Right cardiac atrium (tissue), 5 donors: ENCODE measurements at regions not wholly inside any gene's neighbourhood (a gene's known extent, or its start where the extent isn't known, plus 50 kb on each side); places are given as distances from the start of the nearest gene placed in this dataset.

Source experiments
- ATAC-seq, 2 donors: fragments of 200-7000 bp; cut with Tn5 transposase; one replicate each; pipeline versions ENCODE4 v1.8.0 to v1.9.1; 2020; ENCODE audit warnings: moderate library complexity in 2 of 2, mild to moderate bottlenecking in 1 of 2
- DNase-seq, 3 donors: peaks; one replicate each; pipeline ENCODE4 v3.0.0-alpha.2; 2020
- H3K27ac ChIP-seq: one replicate; pipeline ENCODE4 v1.5.1; 2013; ENCODE audit warnings: mild to moderate bottlenecking, low read length, control low read depth, moderate library complexity
- H3K27me3 ChIP-seq: one replicate; pipeline ENCODE4 v1.6.1; 2013; ENCODE audit not compliant: control insufficient read depth, insufficient read depth
- H3K4me1 ChIP-seq: one replicate; pipeline ENCODE4 v1.6.1; 2013; ENCODE audit warnings: low read length; ENCODE audit not compliant: control insufficient read depth, insufficient read depth
- H3K4me3 ChIP-seq: one replicate; pipeline ENCODE4 v1.5.1; 2013; ENCODE audit warnings: low read length, control low read depth
- H3K9me3 ChIP-seq: one replicate; pipeline ENCODE4 v1.6.1; 2013; ENCODE audit warnings: low read length; ENCODE audit not compliant: control insufficient read depth
- whole genome bisulfite sequencing: extraction: QIAGEN DNeasy Blood & Tissue Kit; methylation state at CpG from one replicate; pipeline ENCODE4 v1.1.7; 2013; 5-methylcytosine and 5-hydroxymethylcytosine counted together
- intact Hi-C, 4 donors: fragments of 100-400 bp; cut with DNase I; formaldehyde crosslinking; loops; one replicate each; pipeline versions ENCODE4 v1.11.0 to v1.14.0; 2022 to 2023
- donor health status: healthy with polysubstance abuse.
- donor health status: DM: no; HTN: yes; CAD: no.
- donor health status: DM: no; HTN: no; CAD: no.
- donor health status: DM: no; HTN: yes; CAD: no; lungs with severe emphysema.
- donor health status: DM: yes; HTN: yes; CAD: no.

DNA sequence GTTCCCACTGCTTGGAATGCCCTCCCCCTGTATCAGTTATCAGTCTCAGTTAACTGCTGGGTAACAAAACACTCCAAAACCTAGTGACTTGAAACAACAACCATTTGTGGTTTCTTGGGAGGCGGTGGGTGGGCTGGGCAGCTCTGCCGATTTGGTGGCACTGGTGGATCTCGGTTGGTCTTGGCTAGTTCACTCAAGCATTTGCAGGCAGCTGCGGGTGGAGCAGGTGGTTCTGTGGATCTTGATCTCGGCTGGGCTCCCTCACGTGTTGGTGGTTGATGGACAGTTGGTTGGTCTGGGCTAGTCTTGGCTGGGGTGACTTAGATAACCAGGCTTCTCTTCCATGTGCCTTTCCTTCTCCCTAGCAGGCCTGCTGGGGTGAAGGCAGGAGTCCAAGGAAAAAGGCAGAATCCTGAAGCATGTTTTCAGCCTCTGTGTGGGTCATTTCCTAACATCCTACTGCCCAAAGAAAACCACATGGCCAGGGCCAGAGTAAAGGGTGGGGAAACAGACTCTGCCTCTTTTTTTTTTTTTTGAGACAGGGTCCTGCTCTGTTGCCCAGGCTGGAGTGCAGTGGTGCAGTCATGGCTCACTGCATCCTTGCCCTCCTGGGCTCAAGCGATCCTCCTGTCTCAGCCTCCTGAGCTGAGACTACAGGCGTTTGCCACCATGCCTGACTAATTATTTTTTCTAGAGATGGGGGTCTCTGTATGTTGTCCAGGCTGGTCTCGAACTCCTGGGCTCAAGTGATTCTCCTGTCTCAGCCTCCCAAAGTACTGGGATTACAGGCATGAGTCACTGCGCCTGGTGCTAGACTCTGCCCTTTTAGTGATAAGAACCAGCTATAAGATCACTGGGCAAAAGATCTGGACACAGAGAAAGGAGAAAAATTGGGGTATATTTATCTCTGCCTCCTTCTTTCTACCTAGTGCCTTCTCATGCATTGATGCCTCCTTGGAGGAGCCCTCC lies 183.7 kb downstream of the RGS3 start:
- WGBS = 94% methylated on average over 10 of the region's 10 CpGs
- no peak overlapping the region for H3K27ac ChIP-seq

DNA sequence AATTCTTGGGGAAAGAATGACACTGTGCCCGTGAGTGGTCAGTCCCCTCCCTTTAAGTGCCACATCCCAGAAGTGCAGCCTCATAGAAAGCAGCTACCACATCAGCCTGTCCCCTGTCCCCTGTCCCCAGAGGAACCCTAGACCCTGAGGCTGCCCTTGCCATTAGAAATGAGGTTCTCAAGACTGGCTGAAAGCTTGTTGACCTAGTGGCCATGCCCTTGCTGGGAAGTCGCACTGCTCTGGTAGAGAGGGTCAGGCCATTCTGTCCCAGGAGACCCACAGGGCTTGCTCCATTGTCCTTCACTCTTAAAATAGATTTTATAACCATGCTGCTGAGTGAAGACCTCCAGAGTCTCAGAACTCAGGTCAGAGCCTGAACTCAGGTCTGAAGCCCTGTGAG lies 184.5 kb downstream of the RGS3 start:
- DNase-seq (no peak), ATAC-seq (no peak)
- Histone ChIP-seq H3K27ac (no peak overlapping the region), H3K9me3 (no peaks in the 10 kb centered on the region), H3K4me3 (no peak overlapping the region), H3K27me3 (no peaks in the 10 kb centered on the region), H3K4me1 (peaks cover 5% of the 10 kb centered on the region)
- WGBS = 73% methylated on average over 2 of the region's 2 CpGs
- intact Hi-C loops = no loop called here

More for the DNA sequence above, 183.7 kb downstream of the RGS3 start:
- Histone ChIP-seq H3K4me3 (no peak overlapping the region), H3K4me1 (peaks cover 5% of the 10 kb centered on the region), H3K9me3 (no peaks in the 10 kb centered on the region), H3K27me3 (no peaks in the 10 kb centered on the region)
- ATAC-seq = no peak
- intact Hi-C loops = no loop called here
- DNase-seq = no peak

DNA sequence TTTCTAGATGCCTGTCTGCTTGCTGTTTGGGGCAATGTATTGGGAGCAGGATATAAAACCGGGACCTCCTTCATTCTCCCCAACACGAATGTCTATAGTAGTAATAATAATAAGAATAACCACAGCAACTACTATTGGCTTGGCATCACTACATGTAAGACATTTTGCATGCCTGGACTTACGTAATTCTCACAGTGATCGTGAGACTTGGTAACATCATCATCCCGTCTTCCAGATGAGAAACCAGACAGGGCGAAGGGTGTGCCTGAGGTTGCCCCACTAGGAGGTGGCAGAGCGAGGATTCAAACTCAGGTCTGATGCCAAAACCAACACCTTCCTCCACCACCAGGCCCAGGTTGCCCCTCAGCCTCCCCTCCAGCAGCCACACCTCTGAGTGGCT lies 185.1 kb downstream of the RGS3 start:
- DNase-seq (no peak), ATAC-seq (no peak)
- WGBS = 83% methylated on average over 7 of the region's 7 CpGs
- Histone ChIP-seq H3K27ac (peak overlapping the region; percentile 11), H3K4me3 (no peak overlapping the region), H3K9me3 (no peaks in the 10 kb centered on the region), H3K4me1 (peaks cover 5% of the 10 kb centered on the region), H3K27me3 (no peaks in the 10 kb centered on the region)
- intact Hi-C loops = no loop called here

DNA sequence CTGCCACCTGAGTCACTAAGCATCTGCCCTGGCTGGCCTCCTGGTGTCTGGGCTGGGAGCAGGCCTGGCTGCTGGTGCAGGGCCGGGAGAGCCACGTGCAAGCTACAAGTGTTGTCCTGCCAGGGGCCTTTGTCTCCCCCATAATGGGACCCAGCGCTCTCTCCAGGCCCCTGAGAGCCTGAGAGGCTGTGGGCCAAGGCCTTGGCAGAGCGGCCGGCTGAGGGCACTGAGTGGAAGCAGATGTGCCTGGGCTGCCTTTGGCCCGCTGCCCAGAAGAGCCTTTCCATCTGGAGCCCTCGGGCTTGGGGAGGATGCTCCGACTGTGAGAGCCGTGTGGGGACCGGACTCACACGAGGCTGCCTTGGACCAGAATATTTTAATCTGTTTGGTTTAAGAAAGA lies 185.5 kb downstream of the RGS3 start:
- peak; percentile 56 to 79 for ATAC-seq
- Histone ChIP-seq H3K27ac (peak overlapping the region; percentile 11), H3K27me3 (no peaks in the 10 kb centered on the region), H3K4me1 (peaks cover 7% of the 10 kb centered on the region), H3K9me3 (no peaks in the 10 kb centered on the region), H3K4me3 (no peak overlapping the region)
- intact Hi-C loops = no loop called here
- 37% methylated on average over 11 of the region's 11 CpGs for WGBS
- peak; percentile 68 to 89 (median 88) for DNase-seq

DNA sequence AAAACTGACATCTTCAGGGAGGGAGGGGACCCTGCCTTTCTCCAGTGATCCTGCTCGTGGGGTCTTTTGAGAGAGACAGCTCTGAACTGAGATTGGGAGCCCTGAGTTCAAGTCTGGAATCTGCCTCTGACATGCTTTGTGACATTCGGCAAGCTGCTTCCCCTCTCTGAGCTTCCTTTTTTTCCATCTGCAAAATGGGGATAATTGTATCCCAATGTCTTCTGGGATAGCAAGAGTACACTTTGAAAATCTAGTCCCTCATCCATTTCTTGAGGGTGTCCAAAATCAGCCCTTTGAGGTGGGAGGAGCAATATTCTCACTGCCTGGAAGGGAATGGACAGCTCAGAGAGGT lies 186.3 kb downstream of the RGS3 start:
- no peak overlapping the region for H3K27ac ChIP-seq
- DNase-seq (no peak), ATAC-seq (no peak)
- H3K27me3 ChIP-seq = no peaks in the 10 kb centered on the region
- intact Hi-C loops = no loop called here
- no peak overlapping the region for H3K4me3 ChIP-seq
- 92% methylated on average over 2 of the region's 2 CpGs for WGBS
- peaks cover 12% of the 10 kb centered on the region for H3K4me1 ChIP-seq
- H3K9me3 ChIP-seq = no peaks in the 10 kb centered on the region

DNA sequence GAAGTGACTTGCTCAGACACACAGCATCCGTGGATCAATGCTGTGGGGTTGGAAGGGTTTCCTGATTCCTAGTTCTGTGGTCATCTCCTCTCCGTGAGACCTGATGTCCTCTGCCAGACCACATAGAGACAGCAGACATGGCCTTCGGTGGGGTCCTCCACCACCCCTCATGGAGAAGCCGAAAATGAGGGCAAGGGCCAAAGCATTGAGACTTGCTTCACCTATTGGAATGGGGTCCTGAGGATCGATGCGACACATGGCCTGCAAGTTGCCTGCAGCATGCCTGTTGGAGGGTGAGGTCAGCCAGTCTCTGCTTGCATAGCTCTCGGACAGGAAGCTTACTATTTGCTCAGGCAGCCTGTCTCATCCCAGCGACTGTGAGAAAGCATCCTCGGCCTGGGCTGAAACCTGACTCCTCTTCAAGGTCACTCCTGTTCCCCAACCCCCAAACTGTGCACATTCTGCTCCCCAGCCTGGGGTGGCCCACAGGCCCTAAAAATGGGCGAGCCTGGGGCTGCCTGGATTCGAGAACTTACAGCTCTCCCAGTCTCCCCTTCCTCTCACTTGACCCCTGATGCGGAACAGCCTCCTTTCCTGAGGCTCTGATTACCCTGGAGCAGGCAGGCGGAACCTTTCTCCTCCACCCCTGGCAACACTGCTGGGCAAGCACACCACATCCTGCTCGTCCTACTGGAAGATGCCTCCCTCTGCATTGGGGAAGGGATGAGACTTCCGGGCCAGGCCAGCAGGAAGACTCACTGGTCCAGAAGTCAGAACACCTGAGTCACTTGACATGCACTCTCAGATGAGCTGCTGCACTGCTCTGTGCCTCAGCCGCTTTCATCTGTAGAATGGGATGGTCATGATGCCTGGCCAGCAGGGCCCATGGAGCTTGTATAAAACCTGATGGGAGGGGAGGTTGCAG lies 186.9 kb downstream of the RGS3 start:
- Histone ChIP-seq H3K4me1 (peaks cover 17% of the 10 kb centered on the region), H3K4me3 (no peak overlapping the region), H3K27ac (no peak overlapping the region), H3K27me3 (no peaks in the 10 kb centered on the region), H3K9me3 (no peaks in the 10 kb centered on the region)
- ATAC-seq (peak in 1 of 2 donors; percentile 4), DNase-seq (no peak)
- 77% methylated on average over 16 of the region's 16 CpGs for whole genome bisulfite sequencing
- intact Hi-C loops = no loop called here

DNA sequence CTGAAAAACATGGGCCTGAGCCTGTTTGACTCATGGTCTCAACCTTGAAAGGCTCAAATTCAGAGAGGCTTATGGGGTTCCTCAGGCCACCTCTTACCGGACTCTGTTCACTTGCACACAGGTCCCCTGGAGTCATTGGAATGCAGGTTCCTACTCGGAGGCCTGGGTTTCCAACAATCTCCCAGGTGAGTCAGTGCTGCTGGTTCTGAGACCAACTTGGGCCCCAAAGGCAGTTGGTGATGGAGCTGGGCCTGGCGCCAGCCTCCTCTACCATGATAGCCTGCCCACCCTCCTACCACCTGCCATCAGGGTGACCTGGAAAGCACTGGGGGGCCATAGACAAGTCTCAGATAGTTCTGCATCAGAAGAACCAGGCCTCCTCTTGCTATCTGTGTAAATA lies 188.4 kb downstream of the RGS3 start:
- no peak overlapping the region for H3K4me3 ChIP-seq
- ATAC-seq = no peak
- H3K9me3 ChIP-seq = no peaks in the 10 kb centered on the region
- no peak overlapping the region for H3K27ac ChIP-seq
- intact Hi-C loops = no loop called here
- no peaks in the 10 kb centered on the region for H3K27me3 ChIP-seq
- no peak for DNase-seq
- peaks cover 17% of the 10 kb centered on the region for H3K4me1 ChIP-seq
- WGBS = 97% methylated on average over 3 of the region's 3 CpGs

DNA sequence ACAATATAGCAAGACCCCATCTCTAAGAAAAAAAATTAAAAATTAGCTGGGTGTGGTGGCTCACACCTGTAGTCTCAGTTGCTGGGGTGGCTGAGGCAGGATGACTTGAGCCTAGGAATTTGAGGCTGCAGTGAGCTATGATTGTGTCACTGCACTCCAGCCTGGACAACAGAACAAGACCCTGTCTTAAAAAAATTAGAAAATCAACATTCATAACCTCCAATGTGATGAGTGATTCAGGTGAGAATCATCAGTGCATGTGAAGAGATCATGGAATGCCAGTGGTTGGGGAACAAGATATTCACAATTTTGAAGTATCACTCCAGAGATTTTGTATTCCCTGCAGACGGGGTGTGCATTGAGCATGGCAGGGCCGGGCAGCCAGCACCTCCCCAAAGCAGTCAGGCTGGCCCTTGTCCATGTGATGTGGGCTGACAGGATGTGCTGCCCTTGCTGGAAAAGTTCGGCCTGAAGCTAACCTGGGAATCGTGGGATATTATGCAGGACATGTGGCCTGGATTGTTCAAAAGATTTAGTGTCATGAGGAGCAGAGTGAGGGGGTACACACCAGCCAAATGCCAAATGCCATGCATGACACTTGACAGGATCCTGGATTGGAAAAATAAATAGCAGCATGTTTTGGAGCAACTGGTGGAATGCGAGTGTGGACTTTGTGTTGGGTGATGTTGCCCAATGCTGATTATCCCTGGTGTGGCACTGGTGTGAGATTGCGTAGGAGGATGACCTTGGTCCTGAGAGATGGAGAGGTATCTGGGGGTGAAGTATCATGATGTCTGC lies 189.0 kb downstream of the RGS3 start:
- DNase-seq = no peak
- intact Hi-C loops = no loop called here
- Histone ChIP-seq H3K9me3 (no peaks in the 10 kb centered on the region), H3K27me3 (no peaks in the 10 kb centered on the region), H3K4me1 (peaks cover 17% of the 10 kb centered on the region), H3K4me3 (no peak overlapping the region), H3K27ac (no peak overlapping the region)
- no peak for ATAC-seq
- 57% methylated on average over 6 of the region's 6 CpGs for WGBS

DNA sequence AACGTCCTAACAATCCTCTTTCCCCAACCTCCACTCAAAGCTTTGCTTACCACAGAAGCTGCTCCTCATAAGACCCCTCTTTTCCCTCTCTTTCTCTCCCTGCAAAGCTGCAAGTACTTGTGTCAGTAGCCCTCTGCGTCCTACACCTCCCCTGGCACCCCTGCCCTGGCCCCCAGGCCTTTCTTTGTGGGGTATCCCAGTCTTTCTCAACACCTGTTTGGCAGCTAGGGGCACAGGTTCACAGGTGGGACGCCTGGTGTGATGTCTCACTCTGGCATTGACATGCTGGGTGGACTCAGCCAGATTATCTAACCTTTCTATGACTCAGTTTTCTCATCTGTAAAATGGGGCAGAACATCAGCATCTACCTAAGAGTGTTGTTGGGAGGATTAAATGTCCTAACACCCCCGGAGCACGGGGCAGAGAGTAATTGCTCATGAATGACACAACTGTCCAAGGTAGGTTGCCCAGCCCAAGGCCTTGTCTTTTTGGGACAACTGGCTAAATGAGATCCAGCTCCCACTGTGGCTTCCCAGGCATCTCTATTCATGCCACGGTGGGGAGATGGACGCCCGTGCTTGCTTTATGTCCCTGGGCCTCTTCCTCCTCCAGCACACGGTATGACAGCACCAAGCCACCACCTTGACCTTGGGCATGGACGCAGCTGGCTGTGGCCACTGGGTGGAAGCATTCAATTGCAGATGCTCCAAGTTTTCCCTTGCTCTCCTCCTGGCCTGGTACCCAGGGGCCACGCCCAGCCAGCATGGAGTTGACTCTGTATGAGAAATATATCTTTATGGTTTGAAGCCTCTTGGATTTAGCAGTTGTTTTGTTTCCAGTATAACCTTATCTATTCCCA lies 190.4 kb downstream of the RGS3 start:
- DNase-seq (peak; percentile 44 to 79 (median 71)), ATAC-seq (peak in 1 of 2 donors; percentile 2)
- Histone ChIP-seq H3K4me3 (no peak overlapping the region), H3K27ac (peak overlapping the region; percentile 79), H3K4me1 (peaks cover 13% of the 10 kb centered on the region), H3K9me3 (no peaks in the 10 kb centered on the region), H3K27me3 (no peaks in the 10 kb centered on the region)
- WGBS = 64% methylated on average over 11 of the region's 11 CpGs
- intact Hi-C loops = loop anchor here in 3 of 4 donors (2.0 kb wide), 3 partner anchors 61 to 205 kb away; no protein-coding TSS in a partner anchor
